ENCODE measurements at regions not wholly inside any gene's neighbourhood (a gene's known extent, or its start where the extent isn't known, plus 50 kb on each side); places are given as distances from the start of the nearest gene placed in this dataset.

DNA sequence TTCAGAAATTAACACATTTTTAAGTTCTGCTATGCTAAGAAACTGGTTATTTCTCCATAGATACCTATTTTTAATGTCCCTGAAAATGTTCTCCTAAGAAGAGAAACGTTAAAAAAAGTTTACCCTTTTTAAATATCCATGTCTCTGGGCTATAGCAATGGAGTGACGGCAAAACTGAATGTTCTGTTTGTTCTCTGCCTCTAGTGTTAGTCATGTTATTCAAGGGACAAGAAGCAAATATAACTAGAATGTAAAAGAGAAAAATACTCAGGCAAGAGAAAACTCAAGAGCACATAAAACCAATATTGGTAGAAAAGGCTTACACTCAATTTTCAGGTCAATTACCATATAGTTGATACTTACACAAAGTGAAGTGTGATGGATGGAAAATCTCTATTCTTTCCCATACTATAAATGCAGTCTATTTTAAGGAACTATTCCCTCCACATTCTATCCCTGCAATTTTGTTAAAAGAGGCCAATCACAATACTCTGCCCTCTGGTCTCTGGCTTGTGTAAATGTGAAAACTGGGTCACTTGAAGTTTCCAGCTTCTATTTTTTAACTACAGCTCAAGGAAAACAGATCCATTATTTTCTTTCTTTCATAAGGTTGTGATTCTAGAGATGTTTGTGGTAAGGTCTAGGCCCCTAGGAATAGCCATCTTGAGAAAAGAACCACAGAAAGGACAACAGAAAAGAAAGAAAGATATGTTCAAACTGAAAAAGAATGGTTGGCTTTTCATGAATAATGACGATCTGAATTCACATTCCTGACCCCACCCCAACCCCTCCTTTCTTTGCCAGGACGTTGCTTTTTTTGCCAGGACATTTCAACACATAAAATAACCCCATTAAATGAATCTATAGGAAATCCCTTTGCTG, 200.3 kb upstream of the FAM83B start:
- DNase-seq = peak; percentile 68

DNA sequence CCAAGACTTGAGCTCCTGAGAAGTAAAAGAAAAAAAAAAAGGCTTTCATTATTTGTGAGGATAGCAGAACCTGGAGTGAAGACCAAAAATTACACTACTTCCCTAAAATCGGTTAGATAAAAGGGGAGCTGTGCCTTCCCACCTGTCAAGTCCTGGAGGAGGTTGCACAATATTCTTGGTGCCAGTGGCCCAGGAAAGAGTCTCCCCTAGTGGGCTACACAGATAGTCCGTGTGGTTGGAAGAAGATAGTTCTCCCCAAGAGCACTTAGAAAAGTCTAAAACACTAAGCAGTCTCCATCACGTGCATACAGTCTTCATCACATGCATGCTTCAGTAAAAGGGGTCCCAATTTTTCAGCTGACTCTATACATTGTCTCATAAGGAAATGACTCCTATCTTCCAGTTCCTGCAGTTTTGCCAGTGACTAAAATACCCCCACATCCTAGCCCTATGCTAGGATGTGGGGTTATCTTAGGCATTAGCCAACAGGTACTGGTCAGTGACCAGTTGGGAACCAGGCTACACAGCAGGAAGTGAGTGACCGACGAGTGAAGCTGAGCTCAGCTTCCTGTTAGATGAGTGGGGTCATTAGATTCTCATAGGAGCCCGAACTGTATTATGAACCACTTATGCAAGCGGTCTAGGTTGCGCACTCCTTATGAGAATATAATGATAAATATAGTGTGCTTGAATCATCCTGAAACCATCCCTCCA, 199.5 kb upstream of the FAM83B start:
- DNase-seq = peak; percentile 3

DNA sequence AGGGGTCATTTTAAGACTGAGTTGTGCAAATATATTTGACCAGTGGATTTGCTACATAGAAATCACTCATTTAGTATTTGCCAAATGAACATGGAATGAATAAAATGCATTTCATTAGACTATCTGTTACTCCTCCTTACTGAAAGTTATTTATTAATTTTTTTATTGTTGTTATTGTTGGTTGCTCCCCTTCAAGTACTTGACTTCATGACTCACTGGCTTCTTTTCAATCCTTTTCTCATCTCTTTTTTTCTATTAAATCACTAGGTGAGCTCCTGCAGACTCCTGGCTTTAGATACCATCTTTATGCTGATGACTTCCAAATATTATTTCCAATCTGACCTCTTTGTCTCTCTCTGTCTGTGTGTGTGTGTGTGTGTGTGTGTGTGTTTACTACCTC, 192.2 kb upstream of the FAM83B start:
- no peak for DNase-seq

DNA sequence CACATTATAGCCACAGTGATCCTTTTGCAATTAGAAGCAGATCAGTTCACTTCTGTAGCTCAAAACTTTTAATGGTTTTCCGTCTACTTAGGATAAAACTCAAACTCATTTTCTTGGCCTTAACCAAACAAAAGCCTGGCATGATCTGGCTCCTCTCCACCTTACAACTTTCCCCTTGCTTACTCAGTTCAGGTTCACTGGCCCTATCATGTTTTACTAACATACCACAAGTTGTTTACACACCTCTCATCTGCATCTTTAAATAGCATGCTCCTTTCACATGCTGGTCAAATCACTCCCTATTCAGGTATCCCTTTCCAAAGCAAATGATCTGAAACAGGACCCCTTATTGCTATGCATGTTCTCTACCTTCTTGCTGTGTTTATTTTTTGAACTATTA, 191.4 kb upstream of the FAM83B start:
- no peak for DNase-seq

DNA sequence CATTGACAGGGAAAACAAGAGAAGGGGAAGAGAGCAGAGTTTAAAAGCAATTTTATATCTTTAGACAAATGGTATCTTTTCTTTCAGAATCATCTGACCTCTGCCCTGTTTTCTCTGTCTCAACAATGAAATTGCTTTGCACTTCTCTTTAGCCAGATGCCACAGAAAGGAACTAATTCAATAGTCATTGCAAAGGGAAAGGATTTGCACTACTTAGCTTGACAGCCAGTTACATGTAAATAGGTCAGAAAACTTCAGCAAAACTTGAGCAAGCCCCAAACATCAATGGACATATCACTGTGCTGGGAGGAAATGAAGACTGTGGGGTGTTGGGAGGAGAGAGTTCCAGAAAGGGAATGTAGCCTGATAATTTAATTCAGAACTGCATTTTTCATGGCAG, 181.3 kb upstream of the FAM83B start:
- no peak for DNase-seq

DNA sequence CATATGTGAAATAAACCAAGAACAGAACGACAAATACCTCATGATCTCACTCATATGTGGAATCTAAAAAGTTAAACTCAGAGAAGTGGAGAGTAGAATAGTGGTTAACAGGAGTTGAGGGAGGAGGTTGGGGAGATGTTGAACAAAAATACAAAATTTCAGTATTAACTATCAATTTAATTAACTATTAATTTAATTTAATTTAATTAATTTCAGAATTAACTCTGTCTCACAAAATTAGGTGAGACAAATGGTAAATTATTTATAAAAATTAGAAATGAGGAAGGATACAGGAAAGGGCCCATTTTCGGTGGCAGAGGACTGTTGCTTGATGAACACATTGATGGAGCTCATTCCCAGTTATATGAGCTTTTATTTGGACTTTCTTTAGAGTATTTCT, 166.0 kb upstream of the FAM83B start:
- no peak for DNase-seq

DNA sequence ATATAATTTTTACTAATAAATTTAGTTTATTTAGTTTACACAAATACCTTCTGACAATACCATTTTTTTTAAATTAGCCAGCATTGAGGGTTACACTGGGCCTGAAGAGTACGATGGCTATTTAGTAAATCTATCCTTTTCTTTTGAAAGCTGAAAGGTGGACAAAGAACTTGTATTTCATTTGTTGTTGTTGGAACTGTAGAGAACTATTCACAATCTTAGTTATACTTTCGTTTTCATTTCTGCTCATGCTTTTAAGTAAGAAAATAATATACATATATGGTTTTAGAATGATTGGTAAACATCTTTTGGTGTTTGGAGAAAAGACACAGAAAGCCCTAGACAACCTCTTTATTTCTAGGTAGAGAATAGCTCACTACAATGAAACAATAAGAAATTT, 165.3 kb upstream of the FAM83B start:
- no peak for DNase-seq

DNA sequence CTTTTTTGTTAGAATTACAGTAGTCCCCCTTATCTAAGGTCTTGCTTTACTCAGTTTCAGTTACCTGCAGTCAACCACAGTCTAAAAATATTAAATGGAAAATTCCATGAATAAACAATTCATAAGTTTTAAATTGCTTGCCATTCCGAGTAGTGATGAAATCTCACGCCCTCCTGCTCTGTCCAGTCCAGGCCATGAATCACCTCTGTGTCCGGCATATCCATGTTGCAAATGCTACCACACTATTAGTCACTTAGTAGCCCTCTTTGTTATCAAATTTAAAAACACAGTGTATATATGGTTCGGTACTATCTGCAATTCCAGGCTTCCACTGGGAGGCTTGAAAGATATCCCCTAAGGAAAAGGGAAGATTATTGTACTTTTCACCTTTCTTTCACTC, 164.6 kb upstream of the FAM83B start:
- DNase-seq = peak; percentile 60

DNA sequence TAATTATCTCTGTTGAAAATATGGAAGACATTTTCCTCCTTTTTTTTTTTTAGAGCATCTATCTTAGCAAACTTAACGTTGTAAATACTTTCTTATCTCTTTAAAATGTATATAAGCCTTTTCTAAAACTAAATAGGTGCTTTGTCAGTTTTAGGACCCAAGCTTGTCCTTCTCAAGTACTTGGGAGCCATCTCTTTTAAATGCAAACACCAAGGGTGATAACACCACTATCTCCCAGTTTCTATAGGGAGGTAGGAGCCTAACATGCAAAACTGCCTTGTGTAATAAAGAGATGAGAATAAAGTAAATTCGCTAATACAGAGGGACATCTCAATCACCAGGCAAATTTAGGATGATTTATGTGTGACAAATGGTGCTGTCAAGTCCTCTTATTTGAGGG, 157.0 kb upstream of the FAM83B start:
- DNase-seq = no peak

DNA sequence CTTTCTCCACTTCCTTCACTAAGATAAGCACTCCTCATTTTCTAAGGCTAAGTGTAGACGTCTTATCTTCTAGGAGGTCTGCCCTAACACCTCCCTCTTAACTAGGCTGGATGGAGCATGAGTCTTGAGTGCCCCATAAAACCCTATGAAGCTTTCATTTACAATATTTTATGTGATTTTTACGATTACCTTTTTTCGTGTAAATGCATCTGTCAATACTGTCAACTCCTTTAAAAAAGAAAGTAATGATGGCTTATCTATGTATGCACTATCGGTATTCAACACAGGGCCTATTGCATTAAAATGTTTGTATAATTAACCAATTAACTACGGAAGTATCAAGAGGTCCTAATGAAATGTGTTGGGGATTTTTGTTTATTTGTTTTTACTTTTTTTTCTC, 156.0 kb upstream of the FAM83B start:
- DNase-seq = no peak

DNA sequence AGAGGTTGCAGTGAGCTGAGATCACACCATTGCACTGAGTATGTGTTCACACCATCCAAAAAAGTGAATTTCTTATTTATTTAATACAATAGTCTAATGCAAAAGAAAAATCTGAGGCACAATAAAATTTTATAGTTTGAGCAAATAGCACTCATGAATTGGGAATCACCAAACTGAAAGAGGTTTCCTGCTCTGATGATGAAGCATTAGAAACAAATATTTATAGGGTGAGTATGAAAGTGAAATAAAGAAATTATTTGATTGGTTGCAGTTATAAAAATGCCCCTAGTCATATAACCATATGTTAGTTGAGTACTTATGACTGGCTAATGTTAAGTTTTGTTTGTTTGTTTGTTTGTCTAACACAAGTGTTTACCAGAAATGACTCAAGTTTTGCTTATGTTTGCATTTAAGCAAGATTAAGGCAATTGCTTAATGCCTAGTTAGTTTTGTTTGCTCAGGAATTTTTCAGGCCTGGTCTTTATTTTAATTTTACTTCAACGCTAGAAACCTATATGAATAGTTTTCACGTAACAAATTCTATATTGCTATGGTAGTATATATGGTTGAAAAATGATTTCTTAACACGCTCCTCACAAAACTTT, 151.5 kb upstream of the FAM83B start:
- DNase-seq = no peak

DNA sequence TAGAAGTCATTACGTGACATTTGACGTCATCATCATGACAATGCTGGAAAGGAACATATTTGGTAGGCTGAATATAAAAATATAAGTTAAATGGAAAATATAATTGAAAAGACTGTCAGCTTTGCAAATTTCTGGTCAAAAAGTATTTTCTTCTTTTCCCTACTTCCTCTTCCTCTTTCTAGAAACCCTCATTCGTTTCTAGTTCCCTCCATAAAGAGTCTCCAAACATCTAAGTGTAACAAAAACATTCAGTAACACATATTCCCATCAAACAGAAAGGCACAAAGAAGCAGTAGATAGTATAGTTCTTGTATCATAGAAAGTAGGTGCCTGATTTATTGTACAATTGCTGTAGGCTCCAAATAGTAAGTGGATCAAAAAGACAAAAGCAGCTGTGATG, 150.8 kb upstream of the FAM83B start:
- no peak for DNase-seq

DNA sequence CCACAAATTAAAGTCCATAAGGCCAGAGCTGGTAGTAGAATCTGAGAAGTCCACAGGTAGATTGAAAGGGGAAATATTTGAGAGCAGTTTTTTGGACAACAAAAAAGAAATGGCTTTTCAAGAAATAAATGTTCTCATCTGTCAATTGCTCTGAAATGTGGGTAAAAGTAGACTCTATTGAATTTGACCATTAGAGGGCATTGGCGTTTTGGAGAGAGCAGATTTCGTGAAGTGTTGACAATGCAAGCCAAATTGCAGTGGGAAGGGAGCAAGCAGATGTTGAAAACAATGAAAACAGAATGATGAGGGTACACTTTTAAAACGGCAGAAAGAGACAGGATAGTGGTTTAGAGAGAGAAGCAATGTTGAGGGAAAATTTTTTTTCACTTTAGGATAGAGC, 149.1 kb upstream of the FAM83B start:
- peak; percentile 25 for DNase-seq

DNA sequence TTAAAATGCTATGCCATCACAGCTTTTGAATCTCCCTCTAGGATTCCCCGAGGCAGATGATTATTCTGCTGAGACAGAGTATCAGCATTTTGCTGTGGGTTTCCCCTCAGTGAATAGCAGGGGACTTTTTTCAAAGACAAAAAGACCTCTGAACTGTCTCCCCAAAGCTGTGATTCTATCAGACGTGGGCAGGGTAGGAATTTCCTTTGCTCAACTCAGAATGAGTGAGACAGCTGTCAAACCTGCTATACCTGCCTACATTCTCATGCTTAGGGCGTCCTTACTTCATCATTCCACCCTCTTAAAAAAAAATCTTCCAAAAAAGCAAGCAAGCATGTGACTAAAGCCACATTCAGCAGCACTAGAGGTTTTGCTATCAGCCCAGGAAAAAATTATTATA, 147.6 kb upstream of the FAM83B start:
- no peak for DNase-seq

DNA sequence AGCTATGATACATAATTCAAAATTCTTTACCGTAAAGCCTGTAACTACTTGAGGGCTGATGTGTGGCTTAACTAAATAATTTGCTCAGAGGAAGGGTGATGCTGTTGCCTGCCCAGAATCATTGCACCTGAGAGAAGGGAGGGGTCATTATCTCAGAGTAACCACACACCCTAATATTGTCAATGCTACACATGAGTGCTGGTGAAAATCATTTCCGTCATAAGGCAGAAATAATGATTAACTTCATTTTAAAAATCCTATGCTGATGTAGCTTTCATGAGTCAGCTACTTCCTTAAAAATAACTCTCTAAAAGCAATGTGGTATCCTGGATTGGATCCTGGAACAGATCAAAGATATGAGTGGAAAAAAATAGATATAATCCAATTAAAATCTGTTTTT, 146.4 kb upstream of the FAM83B start:
- no peak for DNase-seq

DNA sequence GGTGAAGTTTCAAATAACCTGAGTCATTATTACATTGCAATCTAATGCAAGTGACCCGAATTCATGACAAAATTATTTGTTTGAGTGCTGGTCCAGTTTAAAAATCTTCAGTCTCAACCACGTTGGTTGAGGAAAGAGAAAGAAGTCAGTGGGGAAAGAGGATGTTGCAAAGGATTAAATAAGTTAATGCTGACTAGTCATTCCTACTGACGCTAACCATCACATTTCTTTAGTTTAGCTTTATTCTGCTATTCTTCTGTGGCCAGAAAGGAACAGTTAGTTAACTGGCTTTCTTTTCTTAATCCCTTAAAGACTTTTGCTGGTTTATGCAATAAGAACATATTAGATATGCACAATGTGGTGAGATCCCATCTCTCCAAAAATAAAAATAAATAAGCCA, 143.8 kb upstream of the FAM83B start:
- DNase-seq = no peak

DNA sequence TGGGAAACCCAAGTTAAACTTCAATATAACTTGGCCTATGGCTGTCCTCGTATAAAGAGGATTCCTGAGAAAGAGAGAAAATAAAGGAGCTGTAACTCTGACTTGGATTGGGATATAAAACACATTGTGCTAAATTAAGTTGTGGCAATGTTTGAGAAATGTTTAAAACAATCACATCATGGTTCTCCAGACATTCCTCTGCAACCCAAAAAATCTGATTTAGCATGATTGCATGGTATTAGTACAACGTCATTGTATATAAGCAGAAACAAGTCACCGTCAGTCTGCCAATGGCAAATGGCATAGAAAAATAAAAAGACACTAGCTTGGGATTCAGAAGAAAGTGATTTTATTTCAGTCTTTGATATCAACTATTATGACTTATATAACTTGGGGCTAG, 140.2 kb upstream of the FAM83B start:
- peak; percentile 59 for DNase-seq

DNA sequence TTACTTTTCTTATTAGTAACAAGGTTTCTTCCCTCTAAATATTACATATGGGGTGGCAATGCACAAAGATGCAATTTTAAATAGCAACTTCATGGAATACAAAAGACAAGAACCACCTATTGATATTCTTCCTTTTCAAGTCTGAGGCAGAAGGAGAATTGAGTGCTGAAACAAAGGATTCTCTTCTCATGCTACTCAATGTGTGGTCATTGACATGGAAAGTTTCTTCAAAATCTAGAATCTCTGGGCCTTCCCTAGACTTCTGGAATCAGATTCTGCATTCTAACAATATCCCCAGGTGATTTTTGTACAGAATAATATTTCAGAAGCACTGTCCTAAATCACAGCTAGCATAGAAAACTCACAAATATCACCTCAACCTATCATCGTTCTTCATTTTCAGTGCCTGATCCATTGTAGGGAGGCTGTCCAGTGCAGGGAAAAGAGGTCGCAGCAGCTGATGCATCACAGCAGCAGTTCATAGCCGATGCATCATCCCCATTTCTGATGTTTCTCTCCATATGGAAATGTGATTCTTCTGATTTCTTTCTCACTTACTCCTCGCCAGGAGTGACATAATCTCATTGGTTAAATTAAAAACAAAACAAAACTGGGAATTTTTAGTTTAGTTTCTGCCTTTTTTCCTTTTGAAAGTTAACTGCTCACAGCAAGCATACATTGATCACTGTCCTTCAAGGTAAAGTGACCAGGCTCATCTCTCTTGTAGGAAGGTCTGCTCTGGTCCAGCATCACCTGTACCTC, 139.5 kb upstream of the FAM83B start:
- peak; percentile 22 for DNase-seq

DNA sequence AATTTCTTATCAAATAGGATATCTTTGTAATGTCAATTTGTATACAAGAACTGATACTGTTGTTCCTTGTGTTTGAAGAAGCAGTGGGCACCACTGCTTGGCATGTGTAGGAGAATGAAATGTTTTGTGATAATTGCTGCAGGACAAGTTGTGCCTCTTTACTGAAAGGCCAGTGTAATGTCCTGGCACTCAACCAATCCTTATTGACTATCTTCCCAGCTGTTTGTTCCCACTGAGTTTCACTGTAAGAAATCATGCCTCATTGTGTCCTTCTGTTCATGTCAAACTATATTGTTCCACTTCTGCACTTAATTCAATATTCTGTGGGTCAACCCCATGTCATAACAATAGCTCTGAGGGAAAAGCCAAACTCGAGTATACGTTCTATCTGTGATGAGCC, 136.1 kb upstream of the FAM83B start:
- no peak for DNase-seq

DNA sequence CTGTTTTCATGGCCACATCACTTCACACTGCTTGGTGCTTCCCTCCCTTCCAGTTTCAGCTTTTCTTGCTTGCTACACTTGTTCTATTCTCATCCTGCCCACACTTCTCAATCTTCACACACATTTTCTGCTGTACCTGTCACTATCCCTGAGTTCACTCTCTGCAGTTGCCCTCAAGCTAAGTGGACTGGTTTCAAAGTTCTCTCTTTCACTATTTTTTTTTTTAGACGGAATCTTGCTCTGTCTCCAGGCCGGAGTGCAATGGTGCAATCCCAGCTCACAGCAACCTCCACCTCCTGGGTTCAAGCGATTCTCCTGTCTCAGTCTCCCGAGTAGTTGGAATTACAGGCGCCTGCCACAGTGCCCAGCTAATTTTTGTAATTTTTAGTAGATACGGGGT, 130.6 kb upstream of the FAM83B start:
- no peak for DNase-seq

DNA sequence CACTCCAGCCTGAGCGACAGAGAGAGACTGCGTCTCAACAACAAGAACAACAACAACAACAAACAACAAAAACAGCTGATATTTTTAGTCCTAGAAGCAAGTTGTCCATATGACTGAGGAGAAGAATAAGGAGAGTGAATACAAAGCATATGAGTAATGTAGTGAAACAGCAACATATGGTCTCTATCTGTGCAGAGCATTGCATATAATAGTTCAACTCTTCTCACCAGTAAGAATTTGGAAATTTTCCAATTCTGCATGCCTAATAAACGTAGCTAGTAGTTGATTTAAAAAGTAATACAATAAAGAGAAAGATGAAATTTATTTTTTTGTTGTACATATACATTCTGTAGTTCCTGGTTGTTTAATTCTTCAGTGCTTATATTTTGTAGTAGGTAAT, 129.7 kb upstream of the FAM83B start:
- peak; percentile 55 for DNase-seq

DNA sequence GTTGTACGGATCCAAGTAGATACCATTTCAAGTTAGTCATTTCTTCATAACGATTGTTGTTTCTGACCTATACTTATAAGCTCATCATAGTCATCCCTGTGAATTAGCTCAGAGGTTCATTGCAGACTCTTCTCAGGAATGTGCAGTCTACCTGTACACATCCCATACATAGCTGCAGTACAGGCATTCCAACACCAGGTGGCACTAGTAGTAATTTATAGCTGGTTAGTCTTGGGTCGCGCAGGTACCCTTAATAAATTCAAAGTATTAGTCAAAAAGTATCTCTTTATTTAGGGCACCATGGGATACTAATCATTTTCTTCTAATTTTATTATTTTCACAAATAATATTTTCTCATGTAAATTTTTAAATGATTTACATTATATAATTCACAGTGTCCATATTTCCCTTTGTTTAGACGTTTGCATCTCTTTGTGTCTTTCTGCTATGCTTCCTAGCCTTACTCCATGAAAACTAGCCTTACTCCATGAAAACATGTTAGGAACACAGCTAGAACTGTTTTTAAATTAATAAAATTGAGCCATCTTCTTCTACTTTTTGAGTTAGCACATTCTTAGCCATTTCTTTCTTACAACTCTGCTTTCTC, 128.6 kb upstream of the FAM83B start:
- DNase-seq = peak; percentile 51

DNA sequence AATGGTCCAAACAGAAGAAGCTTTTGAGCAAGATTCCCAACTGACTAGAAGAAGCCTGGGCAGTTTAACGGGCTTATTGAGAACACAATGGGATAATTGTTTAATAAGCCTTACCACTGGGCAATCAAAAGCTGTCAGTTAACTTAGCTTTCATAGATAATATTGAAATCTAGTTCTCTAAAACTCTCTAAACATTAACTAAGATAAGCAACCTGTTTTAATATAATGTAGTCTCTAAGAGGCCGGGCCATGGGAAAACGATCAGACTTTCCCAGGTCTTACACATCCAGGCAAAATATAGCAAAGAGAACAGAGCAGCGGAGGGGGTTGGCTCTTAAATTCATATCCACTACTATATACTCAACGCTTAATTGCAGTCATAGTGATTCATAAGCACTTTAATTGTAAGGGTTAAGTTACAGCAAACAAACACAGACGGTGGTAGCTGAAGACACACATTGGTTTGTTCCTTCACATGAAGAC, 128.0 kb upstream of the FAM83B start:
- DNase-seq = no peak

All from fibroblast of skin of right biceps (primary cell).